SK-N-SH (cell line): ENCODE measurements at regions not wholly inside any gene's neighbourhood (a gene's known extent, or its start where the extent isn't known, plus 50 kb on each side); places are given as distances from the start of the nearest gene placed in this dataset.

Experiments used
- CTCF ChIA-PET: fragments of 300-600, 350-600 bp; formaldehyde crosslinking; extraction: SDS; loops from one replicate; lab custom pipeline; 2021; lab: Yijun Ruan, JAX
- POLR2A ChIA-PET: fragments of 350-600 bp; sonication (Branson Sonifier 250); formaldehyde crosslinking; extraction: SDS; loops from one replicate; lab custom pipeline; 2020; ENCODE audit warnings: antibody characterized with exemption, inconsistent platforms; lab: Yijun Ruan, JAX
- DNase-seq: peaks from one replicate; pipeline ENCODE4 v3.0.0; 2012
- H2AFZ ChIP-seq: fragments of 200-600 bp; sonication (generic); 2 replicates; pipeline ENCODE4 v1.8.1; 2016; ENCODE audit warnings: antibody characterized with exemption, mild to moderate bottlenecking, low read depth
- H3F3A ChIP-seq: fragments of 200-600 bp; sonication (generic); replicated peaks from 2 replicates; pipeline ENCODE3; 2016; ENCODE audit warnings: antibody characterized with exemption, mild to moderate bottlenecking; ENCODE audit not compliant: insufficient read depth
- H3K27ac ChIP-seq, 2 experiments: fragments of 200-500 bp in 1 of 2; fragments of 200-600 bp in 1 of 2; sonication (Bioruptor generic) in 1 of 2; sonication (generic), shearing (Covaris generic) in 1 of 2; 2 replicates each; pipeline versions ENCODE4 v1.5.1 to v1.6.1; 2014 to 2016; ENCODE audit warnings: low read depth in 2 of 2, inconsistent platforms in 1 of 2, low read length in 1 of 2, mild to moderate bottlenecking in 1 of 2, mixed read lengths in 1 of 2
- H3K27me3 ChIP-seq: fragments of 200-600 bp; sonication (generic), shearing (Covaris generic); 2 replicates; pipeline ENCODE4 v1.6.1; 2016; ENCODE audit warnings: mixed run types; ENCODE audit not compliant: insufficient read depth
- H3K36me3 ChIP-seq, 2 experiments: fragments of 200-500 bp in 1 of 2; fragments of 200-600 bp in 1 of 2; sonication (Bioruptor generic) in 1 of 2; sonication (generic) in 1 of 2; replicated peaks in 1 of 2; 2 replicates each; pipeline versions ENCODE3 to v1.5.1; 2014 to 2016; ENCODE audit warnings: low read length in 1 of 2, mild to moderate bottlenecking in 1 of 2; ENCODE audit not compliant: insufficient read depth in 2 of 2, control insufficient read depth in 1 of 2
- H3K4me1 ChIP-seq, 2 experiments: fragments of 200-500 bp in 1 of 2; fragments of 200-600 bp in 1 of 2; sonication (Bioruptor generic) in 1 of 2; sonication (generic), shearing (Covaris generic) in 1 of 2; 2 replicates each; pipeline versions ENCODE4 v1.5.1 to v1.6.1; 2014 to 2016; ENCODE audit warnings: low read depth in 1 of 2, low read length in 1 of 2, mixed run types in 1 of 2; ENCODE audit not compliant: insufficient read depth in 2 of 2, control insufficient read depth in 1 of 2
- H3K4me2 ChIP-seq: fragments of 200-600 bp; sonication (generic), shearing (Covaris generic); 2 replicates; pipeline ENCODE4 v1.6.1; 2017; ENCODE audit warnings: mixed run types
- H3K4me3 ChIP-seq, 2 experiments: fragments of 200-500 bp in 1 of 2; fragments of 200-600 bp in 1 of 2; sonication (Bioruptor generic) in 1 of 2; sonication (generic), shearing (Covaris generic) in 1 of 2; 2 replicates each; pipeline versions ENCODE4 v1.5.1 to v1.8.1; 2014 to 2016; ENCODE audit warnings: low read depth in 2 of 2, inconsistent platforms in 1 of 2, low read length in 1 of 2, mild to moderate bottlenecking in 1 of 2, mixed read lengths in 1 of 2, moderate library complexity in 1 of 2
- H3K79me2 ChIP-seq: fragments of 200-600 bp; sonication (generic); 2 replicates; pipeline ENCODE4 v1.8.1; 2017; ENCODE audit warnings: mild to moderate bottlenecking; ENCODE audit not compliant: insufficient read depth
- H3K9ac ChIP-seq: fragments of 200-600 bp; sonication (generic); 2 replicates; pipeline ENCODE4 v1.6.1; 2017; ENCODE audit warnings: mixed run types
- H3K9me2 ChIP-seq: fragments of 200-600 bp; sonication (generic); 2 replicates; pipeline ENCODE4 v1.6.1; 2017; ENCODE audit warnings: mixed run types
- H3K9me3 ChIP-seq: fragments of 200-600 bp; sonication (generic); 2 replicates; pipeline ENCODE4 v1.6.1; 2017; ENCODE audit warnings: mixed run types, mild to moderate bottlenecking, moderate library complexity
- H4K20me1 ChIP-seq: fragments of 200-600 bp; sonication (generic); 2 replicates; pipeline ENCODE4 v1.6.1; 2017; ENCODE audit warnings: mild to moderate bottlenecking, mixed run types; ENCODE audit not compliant: insufficient read depth
- FOXM1 ChIP-seq: IDR thresholded peaks from 2 replicates; pipeline ENCODE4 v1.4.0; 2012; ENCODE audit warnings: low read depth, mild to moderate bottlenecking
- GABPA ChIP-seq: IDR thresholded peaks from 2 replicates; pipeline ENCODE4 v1.4.0; 2012; ENCODE audit warnings: low read depth, mild to moderate bottlenecking
- JUND ChIP-seq: IDR thresholded peaks from 2 replicates; pipeline ENCODE4 v1.4.0; 2012
- PBX3 ChIP-seq: IDR thresholded peaks from 2 replicates; pipeline ENCODE4; 2012
- REST ChIP-seq: IDR thresholded peaks from 2 replicates; pipeline ENCODE4 v1.6.1; 2012; ENCODE audit warnings: mild to moderate bottlenecking, low read depth, low read length, moderate library complexity
- SMC3 ChIP-seq: IDR thresholded peaks from 2 replicates; pipeline ENCODE4 v1.6.1; 2012; ENCODE audit warnings: low read depth, low read length, improper control_type of control experiment
- TCF12 ChIP-seq: IDR thresholded peaks from 2 replicates; pipeline ENCODE4 v1.4.0; 2012
- TEAD4 ChIP-seq: IDR thresholded peaks from 2 replicates; pipeline ENCODE4 v1.4.0; 2012; ENCODE audit warnings: mild to moderate bottlenecking, borderline replicate concordance; ENCODE audit not compliant: insufficient read depth
- WGBS: methylation state at CpG from one replicate; pipeline ENCODE4 v1.1.6; 2017; ENCODE audit warnings: low lambda C conversion rate; 5-methylcytosine and 5-hydroxymethylcytosine counted together

GRCh38 chr6:134722200-134722870 is 227.6 kb downstream of the ALDH8A1 start:
- H2AFZ ChIP-seq: peak overlapping the region; percentile 81; the same call in 1 of the 2 replicates
- WGBS: 28% methylated on average over 5 of the region's 5 CpGs
- H3K9me3 ChIP-seq: no peaks in the 10 kb centered on the region
- no peaks in the 10 kb centered on the region for H4K20me1 ChIP-seq
- H3F3A ChIP-seq: peaks cover 5% of the 10 kb centered on the region
- no peaks in the 10 kb centered on the region for H3K27me3 ChIP-seq
- peak overlapping the region; percentile 81 to 98 for H3K27ac ChIP-seq
- no peak for DNase-seq
- ChIA-PET CTCF (interaction anchor here (1.9 kb wide), 1 partner anchor 18 kb away, joined by 6 read pairs; no protein-coding TSS in a partner anchor), POLR2A (no interaction called here)
- no peak overlapping the region for H3K4me3 ChIP-seq
- no peaks in the 10 kb centered on the region for H3K36me3 ChIP-seq
- TF ChIP-seq TCF12 (peak; percentile 66; the same call in 1 of the 2 replicates), FOXM1 (no peak)
- H3K4me2 ChIP-seq: peak overlapping the region; percentile 54; the same call in 1 of the 2 replicates
- peak overlapping the region; percentile 20; the same call in 1 of the 2 replicates for H3K9ac ChIP-seq
- H3K79me2 ChIP-seq: no peaks in the 10 kb centered on the region
- no peaks in the 10 kb centered on the region for H3K9me2 ChIP-seq
- H3K4me1 ChIP-seq: peaks cover 33 to 39% of the 10 kb centered on the region in 2 experiments; a peak in 3 of 4 replicates

- Histone ChIP-seq H3K4me3 (no peak overlapping the region), H3K9ac (no peak overlapping the region), H3F3A (peaks cover 5% of the 10 kb centered on the region), H2AFZ (peak overlapping the region; percentile 94; the same call in 1 of the 2 replicates), H4K20me1 (no peaks in the 10 kb centered on the region), H3K9me3 (no peaks in the 10 kb centered on the region), H3K9me2 (no peaks in the 10 kb centered on the region), H3K27ac (peak overlapping the region; percentile 68 to 98; a peak in 2 of 4 replicates), H3K4me2 (no peak overlapping the region), H3K36me3 (no peaks in the 10 kb centered on the region), H3K4me1 (peaks cover 33 to 39% of the 10 kb centered on the region in 2 experiments; a peak in 3 of 4 replicates), H3K79me2 (no peaks in the 10 kb centered on the region), H3K27me3 (no peaks in the 10 kb centered on the region)
- ChIA-PET POLR2A (no interaction called here), CTCF (interaction anchor here (1.6 kb wide), 1 partner anchor 101 kb away, joined by 5 read pairs; no protein-coding TSS in a partner anchor)
- TF ChIP-seq JUND: no peak
- no peak for TF ChIP-seq FOXM1
- no peak for TF ChIP-seq PBX3
- no peak for TF ChIP-seq TEAD4
- TF ChIP-seq REST: no peak
- no peak for TF ChIP-seq SMC3
- no peak for TF ChIP-seq GABPA
- no peak for DNase-seq
- 92% methylated on average over 2 of the region's 2 CpGs for WGBS
These were observed 228.9 kb downstream of the ALDH8A1 start for GRCh38 chr6:134721060-134721405.
